Osteoblast (primary cell): ENCODE measurements at regions not wholly inside any gene's neighbourhood (a gene's known extent, or its start where the extent isn't known, plus 50 kb on each side); places are given as distances from the start of the nearest gene placed in this dataset.

Source experiments
- DNase-seq: peaks from one replicate; pipeline ENCODE4 v3.0.0; 2011; ENCODE audit warnings: low spot score, mixed read lengths; ENCODE audit not compliant: insufficient read length; ENCODE audit errors: missing footprints
- H2AFZ ChIP-seq: 2 replicates; pipeline ENCODE4 v1.6.0; 2011; ENCODE audit warnings: mild to moderate bottlenecking, low read length
- H3K27ac ChIP-seq: 2 replicates; pipeline ENCODE4 v1.5.1; 2011; ENCODE audit warnings: mild to moderate bottlenecking, low read depth, low read length, moderate library complexity
- H3K27me3 ChIP-seq: 2 replicates; pipeline ENCODE4 v1.6.0; 2012; ENCODE audit warnings: mild to moderate bottlenecking, control low read depth, inconsistent platforms, low read length, moderate library complexity; ENCODE audit not compliant: insufficient read depth
- H3K36me3 ChIP-seq: 2 replicates; pipeline ENCODE4 v1.5.1; 2011; ENCODE audit warnings: mild to moderate bottlenecking, low read length, control low read depth, moderate library complexity; ENCODE audit not compliant: insufficient read depth
- H3K4me1 ChIP-seq: 2 replicates; pipeline ENCODE4 v1.5.1; 2011; ENCODE audit warnings: mild to moderate bottlenecking, low read length, control low read depth, moderate library complexity; ENCODE audit not compliant: insufficient read depth
- H3K4me2 ChIP-seq: 2 replicates; pipeline ENCODE4 v1.6.0; 2011; ENCODE audit warnings: mild to moderate bottlenecking, low read length; ENCODE audit not compliant: insufficient read depth
- H3K4me3 ChIP-seq: fragments of 200-600 bp; sonication (generic); 3 replicates; pipeline ENCODE4 v1.5.1; 2012; ENCODE audit warnings: mild to moderate bottlenecking, low read length, inconsistent platforms; ENCODE audit not compliant: insufficient read depth
- H3K79me2 ChIP-seq: 2 replicates; pipeline ENCODE4 v1.6.0; 2012; ENCODE audit warnings: mild to moderate bottlenecking, low read length, control low read depth, inconsistent platforms; ENCODE audit not compliant: insufficient read depth
- H3K9me3 ChIP-seq: 2 replicates; pipeline ENCODE4 v1.5.1; 2011; ENCODE audit warnings: low read depth, low read length, control low read depth
- H4K20me1 ChIP-seq: 2 replicates; pipeline ENCODE4 v1.6.0; 2012; ENCODE audit warnings: mild to moderate bottlenecking, low read length, control low read depth; ENCODE audit not compliant: insufficient read depth
- CTCF ChIP-seq: IDR thresholded peaks from 2 replicates; pipeline ENCODE4 v1.5.1; 2011; ENCODE audit warnings: mild to moderate bottlenecking, low read depth, low read length, moderate library complexity; ENCODE audit errors: extremely low read depth

- Histone ChIP-seq H3K27ac (no peak overlapping the region), H3K9me3 (no peaks in the 10 kb centered on the region), H3K27me3 (peaks cover 2% of the 10 kb centered on the region), H3K4me1 (no peaks in the 10 kb centered on the region), H4K20me1 (no peaks in the 10 kb centered on the region), H3K36me3 (no peaks in the 10 kb centered on the region), H2AFZ (no peak overlapping the region), H3K4me3 (no peak overlapping the region), H3K4me2 (no peak overlapping the region), H3K79me2 (no peaks in the 10 kb centered on the region)
- no peak for DNase-seq
- no peak for TF ChIP-seq CTCF
Observed at GRCh38 chr14:55840821-55841220, 260.8 kb downstream of the KTN1 start.

GRCh38 chr14:55841625-55842024 is 261.6 kb downstream of the KTN1 start:
- Histone ChIP-seq H3K9me3 (no peaks in the 10 kb centered on the region), H3K79me2 (no peaks in the 10 kb centered on the region), H3K27me3 (peaks cover 2% of the 10 kb centered on the region), H3K4me2 (no peak overlapping the region), H3K4me1 (peaks cover 5% of the 10 kb centered on the region), H3K36me3 (no peaks in the 10 kb centered on the region), H3K4me3 (no peak overlapping the region), H4K20me1 (no peaks in the 10 kb centered on the region), H2AFZ (no peak overlapping the region), H3K27ac (no peak overlapping the region)
- no peak for DNase-seq
- no peak for TF ChIP-seq CTCF

GRCh38 chr14:55843718-55844403 is 263.9 kb downstream of the KTN1 start:
- no peaks in the 10 kb centered on the region for H4K20me1 ChIP-seq
- no peak overlapping the region for H2AFZ ChIP-seq
- no peak overlapping the region for H3K4me2 ChIP-seq
- peaks cover 21% of the 10 kb centered on the region for H3K4me1 ChIP-seq
- H3K9me3 ChIP-seq = no peaks in the 10 kb centered on the region
- H3K27ac ChIP-seq = no peak overlapping the region
- DNase-seq = no peak
- H3K27me3 ChIP-seq = no peaks in the 10 kb centered on the region
- TF ChIP-seq CTCF = peak; percentile 33
- H3K79me2 ChIP-seq = no peaks in the 10 kb centered on the region
- H3K4me3 ChIP-seq = no peak overlapping the region
- H3K36me3 ChIP-seq = no peaks in the 10 kb centered on the region

GRCh38 chr14:55845963-55846825 is 266.2 kb downstream of the KTN1 start:
- no peaks in the 10 kb centered on the region for H4K20me1 ChIP-seq
- H3K36me3 ChIP-seq = no peaks in the 10 kb centered on the region
- no peak for TF ChIP-seq CTCF
- DNase-seq = peak; percentile 65
- peaks cover 21% of the 10 kb centered on the region for H3K4me1 ChIP-seq
- no peaks in the 10 kb centered on the region for H3K27me3 ChIP-seq
- H2AFZ ChIP-seq = no peak overlapping the region
- no peak overlapping the region for H3K4me3 ChIP-seq
- H3K79me2 ChIP-seq = no peaks in the 10 kb centered on the region
- peak overlapping the region; percentile 20 for H3K27ac ChIP-seq
- no peaks in the 10 kb centered on the region for H3K9me3 ChIP-seq
- no peak overlapping the region for H3K4me2 ChIP-seq
